B cell (primary cell): ENCODE measurements at regions not wholly inside any gene's neighbourhood (a gene's known extent, or its start where the extent isn't known, plus 50 kb on each side); places are given as distances from the start of the nearest gene placed in this dataset.

ENCODE experiments used
- ATAC-seq: fragments of 200-7000 bp; cut with Tn5 transposase; one replicate; pipeline ENCODE4 v1.10.0; 2021; ENCODE audit warnings: low read depth, mild to moderate bottlenecking, moderate number of reproducible peaks, moderate library complexity
- CTCF ChIA-PET: fragments of 350-600 bp; sonication (Branson Sonifier 250); formaldehyde crosslinking; loops from one replicate; lab custom pipeline; 2021; ENCODE audit warnings: antibody characterized with exemption, inconsistent platforms; lab: Charles Lee
- POLR2A ChIA-PET: fragments of 350-600 bp; sonication (Branson Sonifier 250); formaldehyde crosslinking; loops from one replicate; lab custom pipeline; 2021; ENCODE audit warnings: antibody characterized with exemption; lab: Charles Lee
- DNase-seq: peaks from one replicate; pipeline ENCODE4 v3.0.0; 2013
- H2AFZ ChIP-seq: 2 replicates; pipeline ENCODE4 v1.6.1; 2012; ENCODE audit warnings: mild to moderate bottlenecking, low read depth, low read length; ENCODE audit not compliant: insufficient read depth, poor library complexity, severe bottlenecking
- H3K27ac ChIP-seq, 2 donors: 1 replicate in 1 of 2; 2 replicates in 1 of 2; pipeline ENCODE4 v1.5.1; 2012 to 2013; ENCODE audit warnings: low read length in 2 of 2, mild to moderate bottlenecking in 2 of 2, moderate library complexity in 1 of 2
- H3K27me3 ChIP-seq, 4 experiments: fragments of 200-600 bp in 1 of 4; sonication (generic) in 1 of 4; replicated peaks in 1 of 4; 1 replicate in 2 of 4; 2 replicates in 2 of 4; pipeline versions ENCODE4 v1.6.1 to v1.7.0; 2013 to 2016; ENCODE audit warnings: low read length in 3 of 4, mild to moderate bottlenecking in 2 of 4, mixed read lengths in 1 of 4, moderate library complexity in 1 of 4; ENCODE audit not compliant: insufficient read depth in 4 of 4, control insufficient read depth in 3 of 4; ENCODE audit errors: control extremely low read depth in 1 of 4
- H3K36me3 ChIP-seq, 2 experiments: replicated peaks in 1 of 2; 1 replicate in 1 of 2; 2 replicates in 1 of 2; pipeline versions ENCODE4 v1.6.1 to v1.7.1; 2013; ENCODE audit warnings: low read length in 1 of 2; ENCODE audit not compliant: insufficient read depth in 2 of 2, control insufficient read depth in 1 of 2; ENCODE audit errors: control extremely low read depth in 1 of 2, extremely low read depth in 1 of 2
- H3K4me1 ChIP-seq, 2 donors: fragments of 200-600 bp in 1 of 2; sonication (generic) in 1 of 2; 1 replicate in 1 of 2; 2 replicates in 1 of 2; pipeline versions ENCODE4 v1.5.1 to v1.6.1; 2013 to 2017; ENCODE audit warnings: low read length in 2 of 2; ENCODE audit not compliant: control insufficient read depth in 2 of 2, insufficient read depth in 2 of 2
- H3K4me2 ChIP-seq: replicated peaks from 2 replicates; pipeline ENCODE3; 2012; ENCODE audit warnings: mild to moderate bottlenecking, low read depth, low read length; ENCODE audit not compliant: poor library complexity, severe bottlenecking
- H3K4me3 ChIP-seq, 5 experiments: fragments of 200-600 bp in 1 of 5; sonication (generic) in 1 of 5; 1 replicate in 3 of 5; 2 replicates in 2 of 5; pipeline versions ENCODE4 v1.5.1 to v1.7.0; 2011 to 2016; ENCODE audit warnings: low read length in 4 of 5, mild to moderate bottlenecking in 4 of 5, low read depth in 2 of 5, control low read depth in 1 of 5, moderate library complexity in 1 of 5; ENCODE audit not compliant: insufficient read depth in 1 of 5; ENCODE audit errors: control extremely low read depth in 1 of 5, extremely low read depth in 1 of 5
- H3K79me2 ChIP-seq: fragments of 200-600 bp; sonication (generic); one replicate; pipeline ENCODE4 v1.6.0; 2016; ENCODE audit warnings: low read length; ENCODE audit not compliant: control insufficient read depth, insufficient read depth
- H3K9ac ChIP-seq: fragments of 200-600 bp; sonication (generic); 2 replicates; pipeline ENCODE4 v1.6.1; 2017; ENCODE audit warnings: mild to moderate bottlenecking, low read length, moderate library complexity
- H3K9me3 ChIP-seq, 3 donors: one replicate each; pipeline versions ENCODE4 v1.6.1 to v1.7.1; 2013; ENCODE audit warnings: low read length in 2 of 3; ENCODE audit not compliant: control insufficient read depth in 2 of 3, insufficient read depth in 1 of 3; ENCODE audit errors: control extremely low read depth in 1 of 3
- H4K20me1 ChIP-seq: 2 replicates; pipeline ENCODE4 v1.6.0; 2012; ENCODE audit warnings: mild to moderate bottlenecking, low read length; ENCODE audit not compliant: insufficient read depth, control insufficient read depth, poor library complexity, severe bottlenecking
- H3K27ac Mint-ChIP-seq: one replicate; pipeline ENCODE4 v1.8.0; 2021; ENCODE audit warnings: mixed read lengths
- H3K27me3 Mint-ChIP-seq: one replicate; pipeline ENCODE4 v1.8.0; 2021; ENCODE audit warnings: mixed read lengths
- H3K4me1 Mint-ChIP-seq: one replicate; pipeline ENCODE4 v1.8.0; 2021; ENCODE audit warnings: mixed read lengths
- H3K4me3 Mint-ChIP-seq: one replicate; pipeline ENCODE4 v1.8.0; 2021; ENCODE audit warnings: mixed read lengths
- H3K9me3 Mint-ChIP-seq: one replicate; pipeline ENCODE4 v1.8.0; 2022; ENCODE audit warnings: mixed read lengths; ENCODE audit not compliant: insufficient read depth
- CTCF ChIP-seq: fragments of 200-600 bp; IDR thresholded peaks from one replicate; pipeline ENCODE4 v1.8.0; 2022; ENCODE audit warnings: antibody characterized with exemption, mild to moderate bottlenecking
- EZH2 ChIP-seq: IDR thresholded peaks from 2 replicates; pipeline ENCODE4 v1.6.1; 2012; ENCODE audit warnings: borderline replicate concordance, low read depth, mild to moderate bottlenecking, moderate library complexity, low read length; ENCODE audit not compliant: insufficient read depth, poor library complexity, severe bottlenecking
- WGBS: methylation state at CpG from one replicate; pipeline ENCODE4 v1.1.5; 2013; ENCODE audit warnings: missing lambda C conversion rate; ENCODE audit not compliant: insufficient coverage; 5-methylcytosine and 5-hydroxymethylcytosine counted together
- intact Hi-C: fragments of 100-400 bp; cut with micrococcal nuclease; formaldehyde crosslinking; loops from one replicate; pipeline ENCODE4 v1.10.0; 2022

GRCh38 chr16:86012221-86012620 lies 113.3 kb downstream of the IRF8 start:
- TF ChIP-seq CTCF (no peak), EZH2 (no peak)
- DNase-seq = no peak
- Histone ChIP-seq H3K27me3 (no peaks in the 10 kb centered on the region), H3K36me3 (no peaks in the 10 kb centered on the region), H3K27ac (no peak overlapping the region), H4K20me1 (no peaks in the 10 kb centered on the region), H3K79me2 (no peaks in the 10 kb centered on the region), H3K4me2 (no peak overlapping the region), H3K9ac (no peak overlapping the region), H3K9me3 (peaks cover 0 to 2% (median 0%) of the 10 kb centered on the region in 3 donors), H3K4me1 (peaks cover 44 to 52% of the 10 kb centered on the region in 2 donors), H3K4me3 (no peak overlapping the region), H2AFZ (no peak overlapping the region)
- H3K4me1 Mint-ChIP-seq = peaks cover 55% of the 10 kb centered on the region
- H3K9me3 Mint-ChIP-seq = no peaks in the 10 kb centered on the region
- no peak overlapping the region for H3K4me3 Mint-ChIP-seq
- intact Hi-C loops = no loop called here
- POLR2A ChIA-PET = interaction anchor here (1.0 kb wide), 1 partner anchor 17 kb away, joined by 3 read pairs; no protein-coding TSS in a partner anchor
- ATAC-seq = no peak
- 82% methylated on average over 5 of the region's 5 CpGs for WGBS
- no peaks in the 10 kb centered on the region for H3K27me3 Mint-ChIP-seq
- H3K27ac Mint-ChIP-seq = no peak overlapping the region
- CTCF ChIA-PET = interaction anchor here (0.7 to 13.5 kb wide), 11 partner anchors 11 to 198 kb away, joined by 3 to 370 read pairs (median 3); partner anchors contain the start of gene IRF8

GRCh38 chr16:86013867-86014266 lies 114.9 kb downstream of the IRF8 start:
- Mint-ChIP-seq H3K4me1 (peaks cover 52% of the 10 kb centered on the region), H3K9me3 (no peaks in the 10 kb centered on the region), H3K27ac (peak overlapping the region; percentile 0), H3K27me3 (no peaks in the 10 kb centered on the region), H3K4me3 (no peak overlapping the region)
- ATAC-seq = no peak
- CTCF ChIA-PET = interaction anchor here (0.8 to 13.5 kb wide), 12 partner anchors 12 to 308 kb away, joined by 3 to 370 read pairs (median 4); no protein-coding TSS in a partner anchor
- intact Hi-C loops = no loop called here
- peaks cover 0 to 3% (median 0%) of the 10 kb centered on the region in 3 donors for H3K9me3 ChIP-seq
- H3K36me3 ChIP-seq = no peaks in the 10 kb centered on the region
- DNase-seq = no peak
- peaks cover 0 to 14% (median 0%) of the 10 kb centered on the region in 4 experiments for H3K27me3 ChIP-seq
- H4K20me1 ChIP-seq = no peaks in the 10 kb centered on the region
- no peak for TF ChIP-seq CTCF
- no peak for TF ChIP-seq EZH2
- H2AFZ ChIP-seq = no peak overlapping the region
- no peak overlapping the region for H3K9ac ChIP-seq
- H3K4me2 ChIP-seq = no peak overlapping the region
- no peak overlapping the region for H3K4me3 ChIP-seq
- no peaks in the 10 kb centered on the region for H3K79me2 ChIP-seq
- H3K27ac ChIP-seq = no peak overlapping the region
- no CpG with 5 or more reads among the region's 2 CpGs for WGBS
- H3K4me1 ChIP-seq = peaks cover 42 to 62% of the 10 kb centered on the region in 2 donors
- POLR2A ChIA-PET = no interaction called here
